Neural progenitor cell (in vitro differentiated cells): ENCODE measurements at regions not wholly inside any gene's neighbourhood (a gene's known extent, or its start where the extent isn't known, plus 50 kb on each side); places are given as distances from the start of the nearest gene placed in this dataset.

ENCODE experiments used
- EZH2 ChIP-seq: fragments of 200-600 bp; sonication (generic); IDR thresholded peaks from 2 replicates; pipeline ENCODE4 v1.6.1; 2017; ENCODE audit warnings: antibody characterized with exemption, mild to moderate bottlenecking, moderate library complexity
- EZH2phosphoT487 ChIP-seq: fragments of 200-600 bp; sonication (generic); IDR thresholded peaks from 2 replicates; pipeline ENCODE4 v1.6.1; 2017; ENCODE audit warnings: antibody characterized with exemption

DNA sequence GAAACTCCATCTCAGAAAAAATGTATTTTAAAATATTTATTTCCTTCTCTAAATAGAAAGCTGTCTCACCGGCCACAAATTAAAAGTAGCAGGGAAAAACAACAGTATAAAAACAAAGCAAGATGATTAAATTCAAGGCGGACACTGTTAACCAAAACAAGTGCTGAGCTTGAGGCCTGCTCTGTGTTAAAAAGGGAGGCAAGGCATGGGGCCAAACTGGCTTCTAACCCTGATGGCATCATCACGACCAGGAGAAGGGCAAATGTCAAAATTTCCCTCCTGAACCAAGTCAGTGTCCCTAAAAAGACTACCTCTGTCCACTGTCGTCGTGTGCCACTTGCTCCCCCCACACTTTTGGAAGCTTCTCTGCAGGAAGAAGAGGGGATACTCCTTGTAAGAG lies 116.1 kb downstream of the MSX2 start:
- TF ChIP-seq EZH2 (no peak), EZH2phosphoT487 (no peak)
